WTC11 (cell line): ENCODE measurements at regions not wholly inside any gene's neighbourhood (a gene's known extent, or its start where the extent isn't known, plus 50 kb on each side); places are given as distances from the start of the nearest gene placed in this dataset.

ENCODE experiments used
- CREB1 ChIP-seq: sonication (generic); formaldehyde crosslinking; IDR thresholded peaks from 2 replicates; pipeline ENCODE4 v1.8.0; 2023; ENCODE audit warnings: mild to moderate bottlenecking, missing genetic modification reagents
- FOXK1 ChIP-seq: sonication (generic); formaldehyde crosslinking; IDR thresholded peaks from 2 replicates; pipeline ENCODE4 v1.8.0; 2022; ENCODE audit warnings: mild to moderate bottlenecking, moderate library complexity, missing genetic modification reagents
- FOXP1 ChIP-seq: sonication (generic); formaldehyde crosslinking; IDR thresholded peaks from 2 replicates; pipeline ENCODE4 v1.8.0; 2022; ENCODE audit warnings: missing genetic modification reagents, mild to moderate bottlenecking, moderate library complexity, borderline replicate concordance
- NFATC4 ChIP-seq: fragments of 250-450 bp; sonication (Bioruptor Pico); IDR thresholded peaks from 2 replicates; pipeline ENCODE4 v1.9.0; 2021; ENCODE audit warnings: mild to moderate bottlenecking
- TCF7 ChIP-seq: sonication (generic); formaldehyde crosslinking; IDR thresholded peaks from 2 replicates; pipeline ENCODE4 v1.8.0; 2022; ENCODE audit warnings: mild to moderate bottlenecking, low read depth, missing genetic modification reagents, moderate library complexity
- ZNF121 ChIP-seq: sonication (generic); formaldehyde crosslinking; IDR thresholded peaks from 2 replicates; pipeline ENCODE4 v1.8.0; 2023; ENCODE audit warnings: missing genetic modification reagents
- TF ChIP-seq, protein P1 (sequence below): fragments of 200-600 bp; IDR thresholded peaks from 2 replicates; pipeline ENCODE4 v1.8.0; 2022; ENCODE audit warnings: antibody characterized with exemption
- TF ChIP-seq, protein P2 (sequence below): sonication (generic); formaldehyde crosslinking; IDR thresholded peaks from 2 replicates; pipeline ENCODE4 v1.8.0; 2022; ENCODE audit warnings: mild to moderate bottlenecking, missing genetic modification reagents
- TF ChIP-seq, protein P3 (sequence below): sonication (generic); formaldehyde crosslinking; IDR thresholded peaks from 2 replicates; pipeline ENCODE4 v1.8.0; 2022; ENCODE audit warnings: mild to moderate bottlenecking, missing genetic modification reagents

DNA sequence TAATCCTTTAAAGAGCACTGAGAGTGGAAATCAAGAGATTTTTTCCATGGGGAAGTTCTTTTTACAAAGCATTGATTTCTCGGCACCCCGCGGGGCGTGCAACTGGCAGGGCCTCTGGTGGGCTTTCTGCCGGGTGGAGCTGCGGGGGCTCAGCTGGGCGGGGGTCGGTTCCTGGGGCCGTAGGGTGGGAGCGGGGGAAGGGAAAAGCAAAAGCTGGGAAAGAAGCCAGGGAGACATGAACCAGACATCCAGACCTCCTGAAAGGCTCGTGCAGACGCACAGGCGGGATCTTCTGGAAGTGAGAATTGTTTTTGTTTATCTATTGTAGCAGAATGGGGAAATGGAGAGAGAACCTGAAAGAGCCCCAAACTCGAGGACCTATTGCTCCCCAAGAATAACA, 235.2 kb downstream of the FAM72C start:
- no peak for TF ChIP-seq FOXK1 (CRISPR knock-in tag)
- no peak for TF ChIP-seq FOXP1
- TF ChIP-seq ZNF121 (CRISPR knock-in tag): no peak
- TF ChIP-seq, protein P1, sequence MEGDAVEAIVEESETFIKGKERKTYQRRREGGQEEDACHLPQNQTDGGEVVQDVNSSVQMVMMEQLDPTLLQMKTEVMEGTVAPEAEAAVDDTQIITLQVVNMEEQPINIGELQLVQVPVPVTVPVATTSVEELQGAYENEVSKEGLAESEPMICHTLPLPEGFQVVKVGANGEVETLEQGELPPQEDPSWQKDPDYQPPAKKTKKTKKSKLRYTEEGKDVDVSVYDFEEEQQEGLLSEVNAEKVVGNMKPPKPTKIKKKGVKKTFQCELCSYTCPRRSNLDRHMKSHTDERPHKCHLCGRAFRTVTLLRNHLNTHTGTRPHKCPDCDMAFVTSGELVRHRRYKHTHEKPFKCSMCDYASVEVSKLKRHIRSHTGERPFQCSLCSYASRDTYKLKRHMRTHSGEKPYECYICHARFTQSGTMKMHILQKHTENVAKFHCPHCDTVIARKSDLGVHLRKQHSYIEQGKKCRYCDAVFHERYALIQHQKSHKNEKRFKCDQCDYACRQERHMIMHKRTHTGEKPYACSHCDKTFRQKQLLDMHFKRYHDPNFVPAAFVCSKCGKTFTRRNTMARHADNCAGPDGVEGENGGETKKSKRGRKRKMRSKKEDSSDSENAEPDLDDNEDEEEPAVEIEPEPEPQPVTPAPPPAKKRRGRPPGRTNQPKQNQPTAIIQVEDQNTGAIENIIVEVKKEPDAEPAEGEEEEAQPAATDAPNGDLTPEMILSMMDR: no peak
- TF ChIP-seq NFATC4: no peak
- no peak for TF ChIP-seq CREB1 (CRISPR knock-in tag)
- TF ChIP-seq TCF7 (CRISPR knock-in tag): no peak
- TF ChIP-seq, protein P2, sequence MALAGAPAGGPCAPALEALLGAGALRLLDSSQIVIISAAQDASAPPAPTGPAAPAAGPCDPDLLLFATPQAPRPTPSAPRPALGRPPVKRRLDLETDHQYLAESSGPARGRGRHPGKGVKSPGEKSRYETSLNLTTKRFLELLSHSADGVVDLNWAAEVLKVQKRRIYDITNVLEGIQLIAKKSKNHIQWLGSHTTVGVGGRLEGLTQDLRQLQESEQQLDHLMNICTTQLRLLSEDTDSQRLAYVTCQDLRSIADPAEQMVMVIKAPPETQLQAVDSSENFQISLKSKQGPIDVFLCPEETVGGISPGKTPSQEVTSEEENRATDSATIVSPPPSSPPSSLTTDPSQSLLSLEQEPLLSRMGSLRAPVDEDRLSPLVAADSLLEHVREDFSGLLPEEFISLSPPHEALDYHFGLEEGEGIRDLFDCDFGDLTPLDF (CRISPR knock-in tag): no peak
- TF ChIP-seq, protein P3, sequence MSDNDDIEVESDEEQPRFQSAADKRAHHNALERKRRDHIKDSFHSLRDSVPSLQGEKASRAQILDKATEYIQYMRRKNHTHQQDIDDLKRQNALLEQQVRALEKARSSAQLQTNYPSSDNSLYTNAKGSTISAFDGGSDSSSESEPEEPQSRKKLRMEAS (CRISPR knock-in tag): no peak
